HCT116 (cell line): ENCODE measurements at regions not wholly inside any gene's neighbourhood (a gene's known extent, or its start where the extent isn't known, plus 50 kb on each side); places are given as distances from the start of the nearest gene placed in this dataset.
A peak's percentile ranks its signal among the peaks of the same experiment; 100 is the strongest.

Experiments
- ATAC-seq: fragments of 200-7000 bp; cut with Tn5 transposase; 2 replicates; pipeline ENCODE4 v1.9.1; 2020; ENCODE audit warnings: mild to moderate bottlenecking, moderate library complexity
- BruUV-seq: library from RNA; stranded (reverse); fragments of 400-500 nt; replicated peaks from 2 replicates; lab custom pipeline; 2021; lab: Mats Ljungman, UMichigan
- CTCF ChIA-PET: fragments of 300-600 bp; sonication (Branson Sonifier 250); formaldehyde crosslinking; loops from one replicate; lab custom pipeline; 2021; ENCODE audit warnings: antibody characterized with exemption; lab: Charles Lee
- POLR2A ChIA-PET: fragments of 300-600, 350-600 bp; sonication (Branson Sonifier 250); formaldehyde crosslinking; loops from one replicate; lab custom pipeline; 2021; ENCODE audit warnings: antibody characterized with exemption; lab: Charles Lee
- RAD21 ChIA-PET, 2 experiments: fragments of 300-600 bp; sonication (Branson Sonifier 250); formaldehyde crosslinking; loops; one replicate each; lab custom pipeline; 2023; ENCODE audit warnings: low total read pairs in 2 of 2; ENCODE audit not compliant: uncharacterized antibody in 2 of 2, unreplicated experiment in 2 of 2, low non-redundant PET in 1 of 2; lab: Charles Lee
- DNase-seq: peaks from one replicate; pipeline ENCODE4 v3.0.0-alpha.2; 2010; ENCODE audit warnings: low read depth, low spot score
- H2AFZ ChIP-seq: fragments of 200-600 bp; shearing (Covaris generic), sonication (generic); 2 replicates; pipeline ENCODE4 v1.6.1; 2017; ENCODE audit warnings: low read depth, mixed run types, mixed read lengths, antibody characterized with exemption, low read length; ENCODE audit not compliant: poor library complexity, severe bottlenecking
- H3K27ac ChIP-seq: 2 replicates; pipeline ENCODE4 v1.5.1; 2012; ENCODE audit warnings: low read depth, low read length
- H3K27me3 ChIP-seq: fragments of 200-600 bp; sonication (generic); 2 replicates; pipeline ENCODE4 v1.6.1; 2016; ENCODE audit warnings: mixed run types, low read length, mixed read lengths; ENCODE audit not compliant: insufficient read depth
- H3K36me3 ChIP-seq, 2 experiments: fragments of 200-500 bp in 1 of 2; fragments of 200-600 bp in 1 of 2; sonication (Bioruptor generic) in 1 of 2; sonication (generic) in 1 of 2; 2 replicates each; pipeline versions ENCODE4 v1.5.1 to v1.6.1; 2014 to 2016; ENCODE audit warnings: low read length in 2 of 2, inconsistent platforms in 1 of 2, mixed read lengths in 1 of 2, mixed run types in 1 of 2; ENCODE audit not compliant: insufficient read depth in 2 of 2, control insufficient read depth in 1 of 2
- H3K4me1 ChIP-seq, 2 experiments: fragments of 200-600 bp in 1 of 2; sonication (generic) in 1 of 2; 2 replicates each; pipeline versions ENCODE4 v1.5.1 to v1.6.1; 2012 to 2017; ENCODE audit warnings: low read length in 2 of 2, inconsistent platforms in 1 of 2, mild to moderate bottlenecking in 1 of 2, mixed read lengths in 1 of 2, mixed run types in 1 of 2, moderate library complexity in 1 of 2; ENCODE audit not compliant: insufficient read depth in 2 of 2, control insufficient read depth in 1 of 2
- H3K4me2 ChIP-seq: fragments of 200-600 bp; sonication (generic); 2 replicates; pipeline ENCODE4 v1.6.1; 2017; ENCODE audit warnings: mixed run types, low read length, mixed read lengths
- H3K4me3 ChIP-seq, 2 experiments: fragments of 200-600 bp in 1 of 2; sonication (generic) in 1 of 2; replicated peaks in 1 of 2; 2 replicates each; pipeline ENCODE4 v1.5.1; 2011 to 2016; ENCODE audit warnings: low read length in 2 of 2, control low read depth in 1 of 2, low read depth in 1 of 2, mild to moderate bottlenecking in 1 of 2, mixed read lengths in 1 of 2, mixed run types in 1 of 2
- H3K79me2 ChIP-seq: fragments of 200-600 bp; sonication (generic); 2 replicates; pipeline ENCODE4 v1.6.1; 2017; ENCODE audit warnings: mild to moderate bottlenecking, mixed run types, low read length, moderate library complexity, mixed read lengths; ENCODE audit not compliant: insufficient read depth
- H3K9ac ChIP-seq: fragments of 200-600 bp; sonication (generic); 2 replicates; pipeline ENCODE4 v1.6.1; 2016; ENCODE audit warnings: low read length, mixed read lengths
- H3K9me2 ChIP-seq: fragments of 200-600 bp; sonication (generic), shearing (Covaris generic); 2 replicates; pipeline ENCODE4 v1.6.1; 2017; ENCODE audit warnings: mixed run types, mild to moderate bottlenecking, moderate library complexity; ENCODE audit not compliant: insufficient read depth
- H3K9me3 ChIP-seq, 2 experiments: fragments of 200-500 bp in 1 of 2; fragments of 200-600 bp in 1 of 2; sonication (Bioruptor generic) in 1 of 2; sonication (generic) in 1 of 2; 2 replicates each; pipeline ENCODE4 v1.6.1; 2014 to 2017; ENCODE audit warnings: low read length in 2 of 2, mixed read lengths in 2 of 2, inconsistent platforms in 1 of 2, low read depth in 1 of 2, mild to moderate bottlenecking in 1 of 2, mixed run types in 1 of 2, moderate library complexity in 1 of 2; ENCODE audit not compliant: control insufficient read depth in 1 of 2, insufficient read depth in 1 of 2
- H4K20me1 ChIP-seq: fragments of 200-600 bp; sonication (generic), shearing (Covaris generic); 2 replicates; pipeline ENCODE4 v1.6.1; 2017; ENCODE audit warnings: mixed run types, mild to moderate bottlenecking, moderate library complexity; ENCODE audit not compliant: insufficient read depth
- ELF1 ChIP-seq: IDR thresholded peaks from 2 replicates; pipeline ENCODE4 v1.6.1; 2012; ENCODE audit warnings: low read depth, borderline replicate concordance
- EZH2 ChIP-seq: fragments of 200-600 bp; sonication (generic); IDR thresholded peaks from 2 replicates; pipeline ENCODE4 v1.6.1; 2017; ENCODE audit warnings: antibody characterized with exemption, mixed run types
- JUND ChIP-seq: IDR thresholded peaks from 2 replicates; pipeline ENCODE4 v1.6.1; 2012
- POLR2A ChIP-seq: IDR thresholded peaks from 2 replicates; pipeline ENCODE4 v1.7.0; 2011; ENCODE audit warnings: borderline replicate concordance; ENCODE audit not compliant: insufficient read depth, insufficient read length; ENCODE audit errors: extremely low read depth
- SIN3A ChIP-seq: IDR thresholded peaks from 2 replicates; pipeline ENCODE4 v1.6.1; 2012; ENCODE audit warnings: low read depth
- SP1 ChIP-seq: IDR thresholded peaks from 2 replicates; pipeline ENCODE4 v1.6.1; 2012; ENCODE audit warnings: low read depth
- SRF ChIP-seq: IDR thresholded peaks from 2 replicates; pipeline ENCODE4 v1.6.1; 2012; ENCODE audit warnings: low read depth
- TCF7L2 ChIP-seq: IDR thresholded peaks from 2 replicates; pipeline ENCODE4 v1.7.0; 2011; ENCODE audit warnings: borderline replicate concordance, inconsistent platforms; ENCODE audit not compliant: insufficient read depth, insufficient read length; ENCODE audit errors: extremely low read depth
- YY1 ChIP-seq: IDR thresholded peaks from 2 replicates; pipeline ENCODE4 v1.6.1; 2011; ENCODE audit warnings: low read length, low read depth, moderate library complexity, mild to moderate bottlenecking; ENCODE audit not compliant: insufficient replicate concordance; ENCODE audit errors: extremely low read depth
- ZNF274 ChIP-seq: fragments of 200-500 bp; sonication (Bioruptor generic); IDR thresholded peaks from 2 replicates; pipeline ENCODE4 v1.6.1; 2014; ENCODE audit warnings: mild to moderate bottlenecking, low read depth, low read length, inconsistent platforms
- intact Hi-C: fragments of 100-400 bp; cut with micrococcal nuclease; formaldehyde crosslinking; loops from 2 replicates; pipeline ENCODE4 v1.10.0; 2022

GRCh38 chr12:84553331-84554117, 359.1 kb downstream of the SLC6A15 start:
- no peak for ATAC-seq

GRCh38 chr12:84551373-84551772, 361.2 kb downstream of the SLC6A15 start:
- BruUV-seq = no TSS peak
- DNase-seq (no peak), ATAC-seq (no peak)
- intact Hi-C loops = no loop called here
- Histone ChIP-seq H4K20me1 (no peaks in the 10 kb centered on the region), H3K36me3 (no peaks in the 10 kb centered on the region), H3K9me2 (no peaks in the 10 kb centered on the region), H3K9ac (no peak overlapping the region), H3K27me3 (no peaks in the 10 kb centered on the region), H3K79me2 (no peaks in the 10 kb centered on the region), H3K4me2 (no peak overlapping the region), H2AFZ (no peak overlapping the region)
- ChIA-PET RAD21 (no interaction called here), CTCF (no interaction called here)
- TF ChIP-seq YY1 (no peak), SP1 (no peak), SRF (no peak), POLR2A (no peak), TCF7L2 (no peak), JUND (no peak), SIN3A (no peak)
- TF ChIP-seq, all 23 proteins: peak for 0
- Histone ChIP-seq H3K27ac (no peak overlapping the region), H3K4me3 (no peak overlapping the region), H3K4me1 (no peaks in the 10 kb centered on the region), H3K9me3 (no peaks in the 10 kb centered on the region)
- POLR2A ChIA-PET = no interaction called here

More at GRCh38 chr12:84553331-84554117, 359.1 kb downstream of the SLC6A15 start:
- Histone ChIP-seq H3K4me2 (no peak overlapping the region), H3K9me2 (no peaks in the 10 kb centered on the region), H4K20me1 (no peaks in the 10 kb centered on the region), H3K9me3 (no peaks in the 10 kb centered on the region), H3K36me3 (no peaks in the 10 kb centered on the region), H3K4me3 (no peak overlapping the region), H3K79me2 (no peaks in the 10 kb centered on the region), H2AFZ (peak overlapping the region; percentile 46), H3K27ac (no peak overlapping the region), H3K27me3 (no peaks in the 10 kb centered on the region), H3K4me1 (no peaks in the 10 kb centered on the region), H3K9ac (no peak overlapping the region)
- no peak for DNase-seq
- intact Hi-C loops = no loop called here
- RAD21 ChIA-PET = no interaction called here
- no TSS peak for BruUV-seq
- POLR2A ChIA-PET = no interaction called here
- TF ChIP-seq EZH2 (no peak), ZNF274 (no peak), ELF1 (no peak)
- CTCF ChIA-PET = no interaction called here
